GM21390 (cell line): ENCODE measurements at regions not wholly inside any gene's neighbourhood (a gene's known extent, or its start where the extent isn't known, plus 50 kb on each side); places are given as distances from the start of the nearest gene placed in this dataset.

Experiments
- ATAC-seq: cut with Tn5 transposase; IDR thresholded peaks from one replicate; pipeline ENCODE4 v1.9.1; 2021; ENCODE audit not compliant: unreplicated experiment

- no peak for ATAC-seq
Measured at GRCh38 chr2:43171789-43172188, 54.6 kb downstream of the ZFP36L2 start.

- ATAC-seq: no peak
Measured at GRCh38 chr2:43170405-43171105, 55.9 kb downstream of the ZFP36L2 start.

DNA sequence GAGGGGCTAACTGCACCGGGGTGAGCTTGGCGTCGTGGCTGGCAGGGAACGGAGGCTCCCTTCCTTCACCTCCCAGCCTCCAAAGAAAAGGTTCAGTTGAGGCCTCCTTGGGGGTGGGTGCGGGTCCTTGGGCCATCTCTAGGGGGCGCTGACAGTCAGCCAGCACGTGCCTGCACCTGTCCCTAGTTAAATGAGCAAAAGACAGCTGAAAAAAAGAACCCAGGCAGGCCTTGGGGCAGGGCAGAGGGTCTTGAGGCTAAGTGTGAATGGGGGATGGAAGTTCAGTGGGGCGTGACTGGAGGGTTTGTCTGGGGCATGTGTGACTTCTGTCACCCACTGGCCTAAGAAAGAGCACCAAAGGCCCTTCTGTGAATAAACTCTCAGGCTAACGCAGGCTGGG lies 56.4 kb downstream of the ZFP36L2 start:
- ATAC-seq: no peak

DNA sequence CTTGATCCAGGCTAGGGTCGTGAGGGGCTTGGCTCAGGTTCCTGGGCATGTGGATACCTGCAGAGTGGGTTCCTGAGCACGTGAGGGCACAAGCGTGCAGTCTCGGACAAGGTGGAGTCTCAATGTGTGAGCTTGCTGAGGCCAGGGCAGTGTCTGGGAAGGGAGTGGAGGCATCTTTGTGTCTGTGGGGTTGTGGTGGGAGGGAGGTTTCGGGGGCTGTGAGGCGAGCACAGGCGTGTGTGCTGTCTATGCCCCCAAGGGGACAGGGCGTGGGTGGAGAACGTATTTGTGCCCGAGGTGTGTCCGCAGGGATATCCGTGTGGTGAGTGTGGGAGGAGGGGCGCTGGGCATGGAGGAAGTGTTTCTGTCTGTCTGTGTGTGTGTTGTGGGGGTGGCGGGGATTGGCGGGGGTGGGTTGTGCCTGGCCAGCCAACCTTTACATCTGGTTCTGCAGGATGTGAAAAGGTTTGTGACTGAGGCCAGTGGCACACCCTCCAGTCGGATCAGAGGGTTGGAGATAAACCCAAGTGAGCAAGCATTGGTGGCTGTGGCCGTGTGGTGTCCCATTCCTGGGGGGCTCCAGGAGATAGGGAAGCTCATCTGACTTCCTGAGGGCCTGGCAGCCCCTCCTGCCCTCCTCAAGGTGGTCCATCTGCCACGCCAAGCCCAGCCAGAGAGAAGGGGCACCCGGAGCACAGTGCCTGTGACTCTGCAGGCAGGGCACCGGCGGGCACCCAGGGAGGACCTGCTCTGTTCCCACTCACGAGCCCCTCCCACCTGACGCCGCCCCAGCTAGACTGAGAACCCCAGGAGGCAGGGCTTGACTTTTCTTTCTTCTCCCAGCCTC lies 57.1 kb downstream of the ZFP36L2 start:
- ATAC-seq: no peak

GRCh38 chr2:43168016-43168369 lies 58.4 kb downstream of the ZFP36L2 start:
- no peak for ATAC-seq

GRCh38 chr2:43165378-43166069 lies 60.9 kb downstream of the ZFP36L2 start:
- no peak for ATAC-seq

GRCh38 chr2:43164686-43165085 lies 61.7 kb downstream of the ZFP36L2 start:
- no peak for ATAC-seq

- ATAC-seq: no peak
Measured at GRCh38 chr2:43163584-43164270, 62.7 kb downstream of the ZFP36L2 start.

GRCh38 chr2:43162511-43162776 lies 64.0 kb downstream of the ZFP36L2 start:
- ATAC-seq: no peak

DNA sequence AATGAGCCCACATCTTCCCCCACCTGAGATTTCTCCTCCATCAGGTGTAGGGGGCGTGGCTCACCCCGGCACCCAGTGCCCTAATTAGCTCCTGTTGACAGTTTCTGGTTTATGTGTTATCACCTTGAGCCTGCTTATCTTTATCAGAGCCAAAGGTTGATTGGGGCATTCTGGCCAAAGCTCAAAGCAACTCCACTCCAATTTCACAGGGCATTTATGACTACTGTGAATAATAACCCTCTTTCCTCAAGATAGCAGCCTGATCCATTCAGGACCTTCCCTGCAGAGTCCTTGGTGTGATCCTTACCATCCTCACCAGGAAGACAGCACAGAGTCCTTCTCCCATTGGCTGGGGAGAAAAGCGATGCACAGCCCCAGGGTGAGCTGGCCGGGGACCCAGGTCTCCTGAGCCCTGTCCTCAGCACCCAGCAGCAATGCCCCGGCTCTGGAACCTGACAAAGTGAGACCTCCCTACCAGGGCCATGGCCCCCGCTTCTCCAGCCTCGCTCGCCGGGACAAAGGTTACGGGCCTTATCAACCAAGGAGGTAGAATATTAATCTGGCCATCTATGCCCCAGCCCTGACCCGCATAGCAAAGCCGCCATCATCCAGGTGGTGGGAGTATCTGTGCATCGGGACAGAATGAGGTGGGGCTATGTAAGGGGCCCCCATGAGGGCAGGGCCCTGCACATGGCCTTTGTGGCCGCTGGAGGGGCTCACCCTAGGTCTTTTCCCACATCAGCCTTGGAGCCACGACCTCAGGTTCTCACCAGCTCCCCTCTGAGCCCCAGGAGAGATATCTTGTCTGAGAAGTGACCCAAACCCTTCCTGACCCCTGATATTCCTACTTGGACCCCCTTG lies 64.5 kb downstream of the ZFP36L2 start:
- no peak for ATAC-seq

GRCh38 chr2:43160778-43161177 lies 65.6 kb downstream of the ZFP36L2 start:
- ATAC-seq: no peak

DNA sequence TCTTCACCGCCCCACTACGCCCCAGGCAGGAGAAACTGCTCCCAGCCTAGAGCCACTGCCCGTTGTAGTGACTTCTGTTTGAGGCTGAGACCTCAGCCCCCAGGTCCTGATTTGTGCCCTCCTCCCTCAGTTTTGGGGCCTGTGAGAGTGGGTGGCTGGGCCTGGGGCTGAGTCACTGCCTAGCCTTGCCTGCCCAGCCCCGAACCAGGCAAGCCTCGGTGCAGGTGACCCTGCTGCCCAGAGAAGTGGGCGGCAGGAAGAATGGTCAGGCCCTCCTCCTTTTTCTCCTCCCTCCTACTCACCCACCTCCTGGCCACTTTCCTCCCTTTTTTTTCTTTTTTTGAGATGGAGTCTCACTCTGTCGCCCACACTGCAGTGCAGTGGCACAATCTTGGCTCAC lies 66.6 kb downstream of the ZFP36L2 start:
- ATAC-seq: no peak

- peak; percentile 14 for ATAC-seq
Measured at GRCh38 chr2:43158259-43158880, 68.0 kb downstream of the ZFP36L2 start.

- ATAC-seq: no peak
Measured at GRCh38 chr2:43157506-43158246, 68.7 kb downstream of the ZFP36L2 start.

- no peak for ATAC-seq
Measured at GRCh38 chr2:43155851-43156411, 70.5 kb downstream of the ZFP36L2 start.

DNA sequence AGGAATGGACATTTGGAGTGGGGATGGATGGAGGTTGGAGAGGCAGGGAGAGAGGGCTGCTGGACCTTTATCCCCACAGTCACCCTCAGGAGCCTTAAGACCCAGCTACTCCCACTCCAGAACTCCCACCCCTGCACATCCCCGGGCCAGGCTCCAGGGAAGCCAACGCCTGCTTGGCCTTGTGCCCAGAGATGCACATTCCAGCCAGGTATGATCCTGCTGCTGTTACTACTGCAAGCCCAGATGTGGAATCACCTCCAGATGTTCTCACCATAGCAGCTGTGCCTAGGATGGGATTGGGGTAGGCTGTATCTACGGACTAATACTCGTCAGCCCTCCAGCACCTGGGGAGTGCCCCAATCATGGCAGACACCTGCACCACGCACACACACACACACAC lies 71.7 kb downstream of the ZFP36L2 start:
- ATAC-seq: no peak

DNA sequence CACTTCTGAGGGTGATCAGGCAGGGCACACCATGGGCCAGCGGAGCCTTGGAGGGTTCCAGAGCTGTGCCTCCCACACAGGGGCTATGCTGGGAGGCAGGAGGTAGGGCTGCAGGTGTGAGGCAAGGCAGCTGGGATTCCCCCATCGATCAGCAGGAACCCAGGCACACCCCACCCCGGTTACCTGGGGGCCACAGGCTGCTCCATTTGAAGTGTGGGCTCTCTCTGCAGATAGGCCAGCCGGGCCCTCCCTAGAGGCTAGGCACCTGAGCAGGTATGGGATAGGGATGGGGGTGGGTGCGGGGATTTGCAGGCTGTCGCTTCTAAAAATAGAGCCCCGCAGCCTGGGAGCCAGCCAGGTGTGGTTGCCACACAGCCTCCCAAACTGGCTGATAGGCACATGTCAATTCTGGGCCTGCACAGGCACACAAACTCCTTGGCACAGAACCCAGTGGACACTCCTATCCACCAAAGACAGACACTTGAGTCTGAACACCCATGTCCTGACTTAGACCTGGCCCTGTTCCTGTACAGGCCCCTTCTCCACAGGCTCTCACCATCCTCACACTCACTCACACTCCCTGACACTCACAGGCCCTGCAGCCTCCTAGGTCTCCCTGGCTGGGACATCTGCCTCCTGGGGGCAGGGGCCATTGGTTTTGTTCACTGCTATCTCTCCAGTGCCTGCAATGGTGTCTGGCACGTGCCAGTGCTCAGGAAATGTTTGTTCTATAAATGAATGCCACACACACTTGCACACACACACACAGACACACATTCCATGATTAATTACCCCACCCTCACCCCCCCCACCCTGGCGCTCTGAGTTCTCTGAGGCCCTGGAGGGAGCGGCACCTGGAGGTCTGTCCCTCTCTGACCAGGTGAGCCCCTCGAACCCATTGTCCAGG lies 73.4 kb downstream of the ZFP36L2 start:
- no peak for ATAC-seq

DNA sequence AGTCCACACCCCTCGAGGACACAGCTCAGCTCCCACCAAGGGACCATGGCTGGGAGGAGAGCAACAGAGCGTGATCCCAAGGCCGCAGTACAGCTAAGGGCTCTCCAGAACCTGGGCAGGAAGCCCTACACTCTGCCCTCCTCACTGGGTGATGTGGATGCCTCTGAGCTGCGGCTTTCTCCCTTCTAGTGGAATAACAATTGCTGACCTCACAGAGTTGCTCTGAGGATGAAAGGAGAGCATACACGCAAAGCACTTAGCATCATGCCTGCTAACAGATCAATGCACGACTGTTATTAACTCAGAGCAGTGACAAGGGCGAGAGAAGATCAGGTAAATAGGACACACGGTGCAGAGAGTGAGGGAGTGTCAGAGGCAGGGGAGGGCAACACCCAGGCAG lies 74.2 kb downstream of the ZFP36L2 start:
- no peak for ATAC-seq
